ENCODE measurements at regions not wholly inside any gene's neighbourhood (a gene's known extent, or its start where the extent isn't known, plus 50 kb on each side); places are given as distances from the start of the nearest gene placed in this dataset.

DNA sequence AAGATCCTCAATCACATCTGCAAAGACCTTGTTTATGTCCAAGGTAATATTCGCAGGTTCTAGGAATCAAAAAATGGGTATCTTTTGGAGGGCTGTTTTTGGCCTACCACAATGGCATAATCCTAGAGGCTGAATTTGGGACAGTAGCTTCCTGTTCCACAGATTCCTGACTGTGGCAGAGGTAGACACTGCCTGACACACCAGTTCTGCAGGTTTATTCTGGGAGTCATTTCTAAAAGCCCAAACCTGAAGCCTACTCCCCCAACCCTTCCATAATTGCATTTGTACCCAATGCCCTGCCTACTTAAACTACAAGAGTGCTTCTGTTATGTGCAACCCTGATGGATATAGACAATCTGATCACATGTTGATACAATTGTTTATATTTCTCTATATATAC, 378.9 kb downstream of the PCNX1 start:
- no peak for TF ChIP-seq TAF1 (conservative IDR thresholded peaks at IDR 0.05)
- TF ChIP-seq, protein P1, sequence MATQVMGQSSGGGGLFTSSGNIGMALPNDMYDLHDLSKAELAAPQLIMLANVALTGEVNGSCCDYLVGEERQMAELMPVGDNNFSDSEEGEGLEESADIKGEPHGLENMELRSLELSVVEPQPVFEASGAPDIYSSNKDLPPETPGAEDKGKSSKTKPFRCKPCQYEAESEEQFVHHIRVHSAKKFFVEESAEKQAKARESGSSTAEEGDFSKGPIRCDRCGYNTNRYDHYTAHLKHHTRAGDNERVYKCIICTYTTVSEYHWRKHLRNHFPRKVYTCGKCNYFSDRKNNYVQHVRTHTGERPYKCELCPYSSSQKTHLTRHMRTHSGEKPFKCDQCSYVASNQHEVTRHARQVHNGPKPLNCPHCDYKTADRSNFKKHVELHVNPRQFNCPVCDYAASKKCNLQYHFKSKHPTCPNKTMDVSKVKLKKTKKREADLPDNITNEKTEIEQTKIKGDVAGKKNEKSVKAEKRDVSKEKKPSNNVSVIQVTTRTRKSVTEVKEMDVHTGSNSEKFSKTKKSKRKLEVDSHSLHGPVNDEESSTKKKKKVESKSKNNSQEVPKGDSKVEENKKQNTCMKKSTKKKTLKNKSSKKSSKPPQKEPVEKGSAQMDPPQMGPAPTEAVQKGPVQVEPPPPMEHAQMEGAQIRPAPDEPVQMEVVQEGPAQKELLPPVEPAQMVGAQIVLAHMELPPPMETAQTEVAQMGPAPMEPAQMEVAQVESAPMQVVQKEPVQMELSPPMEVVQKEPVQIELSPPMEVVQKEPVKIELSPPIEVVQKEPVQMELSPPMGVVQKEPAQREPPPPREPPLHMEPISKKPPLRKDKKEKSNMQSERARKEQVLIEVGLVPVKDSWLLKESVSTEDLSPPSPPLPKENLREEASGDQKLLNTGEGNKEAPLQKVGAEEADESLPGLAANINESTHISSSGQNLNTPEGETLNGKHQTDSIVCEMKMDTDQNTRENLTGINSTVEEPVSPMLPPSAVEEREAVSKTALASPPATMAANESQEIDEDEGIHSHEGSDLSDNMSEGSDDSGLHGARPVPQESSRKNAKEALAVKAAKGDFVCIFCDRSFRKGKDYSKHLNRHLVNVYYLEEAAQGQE (IDR thresholded peaks at IDR 0.05), result no peak
- TF ChIP-seq, protein P2, sequence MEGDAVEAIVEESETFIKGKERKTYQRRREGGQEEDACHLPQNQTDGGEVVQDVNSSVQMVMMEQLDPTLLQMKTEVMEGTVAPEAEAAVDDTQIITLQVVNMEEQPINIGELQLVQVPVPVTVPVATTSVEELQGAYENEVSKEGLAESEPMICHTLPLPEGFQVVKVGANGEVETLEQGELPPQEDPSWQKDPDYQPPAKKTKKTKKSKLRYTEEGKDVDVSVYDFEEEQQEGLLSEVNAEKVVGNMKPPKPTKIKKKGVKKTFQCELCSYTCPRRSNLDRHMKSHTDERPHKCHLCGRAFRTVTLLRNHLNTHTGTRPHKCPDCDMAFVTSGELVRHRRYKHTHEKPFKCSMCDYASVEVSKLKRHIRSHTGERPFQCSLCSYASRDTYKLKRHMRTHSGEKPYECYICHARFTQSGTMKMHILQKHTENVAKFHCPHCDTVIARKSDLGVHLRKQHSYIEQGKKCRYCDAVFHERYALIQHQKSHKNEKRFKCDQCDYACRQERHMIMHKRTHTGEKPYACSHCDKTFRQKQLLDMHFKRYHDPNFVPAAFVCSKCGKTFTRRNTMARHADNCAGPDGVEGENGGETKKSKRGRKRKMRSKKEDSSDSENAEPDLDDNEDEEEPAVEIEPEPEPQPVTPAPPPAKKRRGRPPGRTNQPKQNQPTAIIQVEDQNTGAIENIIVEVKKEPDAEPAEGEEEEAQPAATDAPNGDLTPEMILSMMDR (IDR thresholded peaks at IDR 0.05; ENCODE audit: low read depth, low read length, missing input control), result no peak
- no peak for TF ChIP-seq RAD21 (IDR thresholded peaks at IDR 0.05)
- no peak for TF ChIP-seq MAX (IDR thresholded peaks at IDR 0.05)
- no peak for TF ChIP-seq JUND (IDR thresholded peaks at IDR 0.05)
- TF ChIP-seq HNF4G (IDR thresholded peaks at IDR 0.05), result no peak
- no peak for TF ChIP-seq YY1 (IDR thresholded peaks at IDR 0.05)
- no peak for TF ChIP-seq EGR1 (IDR thresholded peaks at IDR 0.05; ENCODE audit: low read depth in 2 of 2)
- TF ChIP-seq GABPA (IDR thresholded peaks at IDR 0.05 in 1 of 2, conservative IDR thresholded peaks at IDR 0.05 in 1 of 2), result no peak
- TF ChIP-seq, protein P3, sequence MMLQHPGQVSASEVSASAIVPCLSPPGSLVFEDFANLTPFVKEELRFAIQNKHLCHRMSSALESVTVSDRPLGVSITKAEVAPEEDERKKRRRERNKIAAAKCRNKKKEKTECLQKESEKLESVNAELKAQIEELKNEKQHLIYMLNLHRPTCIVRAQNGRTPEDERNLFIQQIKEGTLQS (IDR thresholded peaks at IDR 0.05), result no peak
- no peak for TF ChIP-seq ZBTB33 (IDR thresholded peaks at IDR 0.05)
- TF ChIP-seq RXRA (IDR thresholded peaks at IDR 0.05), result no peak
- TF ChIP-seq HNF4A (conservative IDR thresholded peaks at IDR 0.05), result no peak
